ENCODE measurements at regions not wholly inside any gene's neighbourhood (a gene's known extent, or its start where the extent isn't known, plus 50 kb on each side); places are given as distances from the start of the nearest gene placed in this dataset.

GRCh38 chr9:126127591-126127990 lies 199.0 kb upstream of the MVB12B start:
- DNase-seq = no peak

GRCh38 chr9:126128494-126129142 lies 198.0 kb upstream of the MVB12B start:
- no peak for DNase-seq

- no peak for DNase-seq
Measured at GRCh38 chr9:126131066-126132010, 195.3 kb upstream of the MVB12B start.

- no peak for DNase-seq
Measured at GRCh38 chr9:126132746-126133145, 193.9 kb upstream of the MVB12B start.

- no peak for DNase-seq
Measured at GRCh38 chr9:126144196-126144595, 182.4 kb upstream of the MVB12B start.

- no peak for DNase-seq
Measured at GRCh38 chr9:126144603-126145456, 181.8 kb upstream of the MVB12B start.

GRCh38 chr9:126145887-126146253 lies 180.8 kb upstream of the MVB12B start:
- DNase-seq = no peak

- DNase-seq = no peak
Measured at GRCh38 chr9:126146254-126147145, 180.1 kb upstream of the MVB12B start.

GRCh38 chr9:126147186-126147935 lies 179.3 kb upstream of the MVB12B start:
- DNase-seq = no peak

- DNase-seq = no peak
Measured at GRCh38 chr9:126147936-126148870, 178.4 kb upstream of the MVB12B start.

GRCh38 chr9:126148994-126149393 lies 177.6 kb upstream of the MVB12B start:
- DNase-seq = no peak

- no peak for DNase-seq
Measured at GRCh38 chr9:126149661-126150060, 177.0 kb upstream of the MVB12B start.

- no peak for DNase-seq
Measured at GRCh38 chr9:126150411-126151030, 176.1 kb upstream of the MVB12B start.

GRCh38 chr9:126151031-126151685 lies 175.5 kb upstream of the MVB12B start:
- DNase-seq = no peak

- no peak for DNase-seq
Measured at GRCh38 chr9:126151686-126152134, 174.9 kb upstream of the MVB12B start.

GRCh38 chr9:126152622-126153362 lies 173.8 kb upstream of the MVB12B start:
- no peak for DNase-seq

- no peak for DNase-seq
Measured at GRCh38 chr9:126153382-126153781, 173.2 kb upstream of the MVB12B start.

- DNase-seq = no peak
Measured at GRCh38 chr9:126154182-126154827, 172.3 kb upstream of the MVB12B start.

Measured in DMS 273 treated with DMSO at 0.1 percent for 48 hours (cell line).